GM21381 (cell line): ENCODE measurements at regions not wholly inside any gene's neighbourhood (a gene's known extent, or its start where the extent isn't known, plus 50 kb on each side); places are given as distances from the start of the nearest gene placed in this dataset.
"Not testable (repeated sequence)": the region's sequence is repeated elsewhere in the genome, so short reads cannot be mapped to it uniquely, and the experiment has no call there.

Experiments
- ATAC-seq: cut with Tn5 transposase; IDR thresholded peaks from one replicate; pipeline ENCODE4 v1.9.1; 2021; ENCODE audit warnings: mild to moderate bottlenecking, moderate library complexity; ENCODE audit not compliant: unreplicated experiment

GRCh38 chr5:92662741-92663140 is 918.3 kb downstream of the NR2F1-AS1 start:
- ATAC-seq: no peak

DNA sequence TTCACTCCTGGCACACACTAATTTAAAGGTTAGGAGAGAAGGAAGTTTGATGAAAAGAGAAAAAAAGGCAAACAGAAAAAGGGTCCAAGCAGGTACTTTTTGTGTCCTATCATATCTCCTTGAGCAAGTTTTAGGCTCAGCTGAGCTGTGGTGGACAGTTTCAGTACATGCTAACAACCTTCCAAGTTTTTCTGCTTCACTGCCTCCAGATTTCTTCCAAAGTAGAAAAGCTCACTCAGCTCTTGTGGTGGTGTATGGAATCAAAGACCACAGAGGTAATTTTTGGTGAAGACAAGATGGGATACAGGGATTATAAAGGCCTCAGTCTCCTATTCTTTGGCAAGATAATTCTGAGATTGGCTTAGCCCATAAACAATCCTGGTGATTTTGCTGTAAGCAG is 921.8 kb downstream of the NR2F1-AS1 start:
- no peak for ATAC-seq

GRCh38 chr5:92654601-92655000 is 926.4 kb downstream of the NR2F1-AS1 start:
- not testable (repeated sequence) for ATAC-seq

GRCh38 chr5:92653730-92654461 is 927.1 kb downstream of the NR2F1-AS1 start:
- ATAC-seq: no peak

DNA sequence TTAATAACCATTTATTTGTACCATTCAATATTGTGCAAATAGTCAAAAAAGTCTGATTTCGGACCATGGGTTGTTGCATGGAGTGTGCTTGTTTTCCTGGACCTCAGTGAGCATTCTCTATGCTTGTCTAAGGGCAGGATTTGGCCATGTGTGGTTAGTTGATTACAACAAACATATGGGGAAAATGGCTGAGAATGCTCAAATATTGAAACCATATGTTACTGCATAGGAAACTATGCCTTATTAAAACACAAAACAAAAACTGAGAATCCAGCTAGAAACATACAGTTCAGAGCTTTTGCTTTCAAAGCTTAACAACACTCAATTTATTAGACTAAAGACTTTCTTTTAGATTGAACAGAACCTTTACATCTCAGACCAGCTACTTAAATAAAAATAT is 928.3 kb downstream of the NR2F1-AS1 start:
- no peak for ATAC-seq

DNA sequence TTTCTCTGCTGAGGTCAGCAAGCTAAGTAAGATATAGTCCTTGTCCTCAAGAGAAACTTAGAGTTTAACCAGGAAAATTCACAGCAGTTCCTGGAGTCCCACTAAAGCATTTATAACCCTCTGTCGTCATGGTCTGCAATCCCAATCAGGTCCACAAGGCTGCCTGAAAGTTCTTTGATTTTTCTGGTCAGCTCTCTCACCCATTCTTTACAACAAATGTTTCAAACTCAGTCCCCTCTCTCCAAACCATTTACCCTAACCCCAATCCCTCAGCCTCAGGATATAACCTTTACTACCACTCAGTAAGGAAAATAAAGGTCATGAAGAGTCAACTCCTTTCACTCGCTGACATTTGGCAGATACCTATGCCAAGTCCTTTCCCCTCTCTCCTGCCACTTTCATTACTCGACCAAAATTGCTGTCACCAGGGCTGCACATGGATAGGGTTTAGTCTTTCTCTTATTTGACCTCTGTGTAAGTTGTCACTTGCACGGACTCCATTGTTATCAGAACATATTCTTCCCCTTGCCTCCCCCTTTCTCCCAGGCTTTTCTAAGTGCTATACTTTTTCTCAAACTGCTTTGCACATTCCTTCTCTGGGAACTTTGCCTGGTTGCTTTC is 936.6 kb downstream of the NR2F1-AS1 start:
- ATAC-seq: no peak

DNA sequence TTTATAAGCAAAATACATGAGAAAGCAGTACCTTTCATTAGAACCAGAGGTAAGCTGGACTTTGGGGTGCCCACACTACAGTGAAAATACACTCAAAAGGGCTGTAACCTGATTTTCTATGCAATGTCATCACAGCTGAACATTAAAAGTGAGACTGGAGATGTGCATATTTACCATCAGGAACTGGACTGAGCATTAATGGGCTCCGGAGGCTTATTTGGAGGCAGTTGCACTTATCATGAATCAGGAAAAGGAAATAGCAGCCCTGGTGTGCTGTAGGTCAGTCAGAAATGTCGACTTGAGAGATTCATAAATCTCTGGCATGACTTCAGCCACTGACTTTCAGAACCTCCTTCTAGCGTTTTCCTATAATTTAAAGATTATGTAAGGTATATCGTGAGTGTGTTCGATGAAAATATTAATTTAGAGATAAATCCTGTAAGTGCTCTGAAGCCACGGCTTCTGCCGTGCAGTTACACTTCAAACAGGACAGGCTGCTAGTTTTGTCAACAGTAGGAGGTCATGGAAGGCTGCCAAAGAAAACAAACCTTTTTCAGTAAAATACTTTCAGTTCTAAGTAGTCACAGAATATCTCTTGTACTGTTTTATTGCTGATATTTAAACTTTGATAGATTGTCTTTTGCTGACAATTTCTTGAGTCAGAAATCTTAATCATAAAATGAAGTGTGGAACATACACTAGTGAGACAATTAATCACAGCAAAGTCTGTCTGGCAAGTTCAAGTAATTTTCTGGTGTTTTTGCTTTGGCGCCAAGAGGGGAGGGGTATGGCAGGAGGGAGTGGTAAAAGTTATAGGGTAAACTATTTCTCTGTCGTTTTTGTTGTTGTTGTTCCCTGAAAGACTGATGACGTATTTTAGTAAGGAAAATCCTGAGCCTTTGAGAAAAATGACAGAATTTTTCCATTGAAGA is 939.7 kb downstream of the NR2F1-AS1 start:
- ATAC-seq: no peak

GRCh38 chr5:92640340-92640739 is 940.7 kb downstream of the NR2F1-AS1 start:
- no peak for ATAC-seq

DNA sequence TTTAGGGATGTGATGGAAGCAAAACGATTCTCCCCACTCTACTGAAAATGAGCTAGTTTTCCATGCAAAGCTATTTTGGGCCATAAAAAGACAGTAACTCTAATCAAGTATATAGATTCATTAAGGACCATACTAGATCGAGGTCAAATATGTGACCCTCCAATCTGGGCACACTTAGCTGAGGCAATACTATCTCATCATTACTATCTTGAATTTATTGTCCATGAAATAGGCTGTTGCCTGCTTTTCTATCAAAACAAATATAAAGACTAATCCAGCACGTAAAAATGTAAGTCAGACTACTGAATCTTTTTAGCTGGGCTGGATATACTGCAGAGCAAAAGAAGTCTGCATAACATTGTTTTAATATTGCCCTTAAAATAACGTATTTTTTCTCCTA is 943.1 kb downstream of the NR2F1-AS1 start:
- ATAC-seq: no peak

DNA sequence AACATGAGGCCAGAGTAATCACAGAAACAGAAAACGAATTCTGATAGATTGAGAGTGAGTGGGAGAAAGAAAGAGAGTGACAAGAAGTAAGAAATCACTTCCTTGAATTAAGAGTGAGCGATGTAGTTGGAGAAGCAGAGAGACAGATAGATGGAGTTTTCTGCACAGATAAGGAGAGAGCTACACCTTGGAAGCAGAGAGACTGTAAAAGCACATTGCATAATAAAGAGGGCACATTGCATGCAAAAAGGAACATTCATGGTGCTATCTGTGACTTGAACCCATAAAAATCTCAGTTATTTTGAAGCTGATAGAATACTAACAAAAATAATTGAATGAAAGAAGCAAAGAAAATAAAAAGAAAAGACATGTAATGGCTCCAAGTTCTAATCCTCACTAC is 943.8 kb downstream of the NR2F1-AS1 start:
- no peak for ATAC-seq

DNA sequence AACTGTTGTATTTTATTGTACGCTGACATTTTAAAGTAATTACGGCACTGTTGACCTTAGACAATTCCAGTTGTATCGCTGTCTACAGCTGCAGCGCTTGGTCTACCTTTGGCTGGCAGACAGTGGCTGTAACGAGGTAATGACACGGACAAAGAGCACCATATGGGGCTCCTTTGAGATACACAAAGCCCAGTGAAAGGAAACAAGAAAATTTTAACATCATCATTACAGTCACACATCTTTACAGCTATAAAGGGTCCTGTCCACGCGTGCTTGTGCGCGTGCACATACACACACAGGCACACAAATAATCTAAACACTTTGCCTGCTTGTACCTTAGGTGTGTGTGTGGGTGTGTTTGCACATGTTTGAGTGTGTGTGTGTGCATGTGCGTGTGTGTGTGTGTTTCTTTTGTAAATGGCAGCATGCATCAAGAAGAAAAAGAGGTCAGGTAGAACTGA is 946.0 kb downstream of the NR2F1-AS1 start:
- ATAC-seq: no peak

GRCh38 chr5:92633875-92634487 is 947.0 kb downstream of the NR2F1-AS1 start:
- ATAC-seq: no peak

DNA sequence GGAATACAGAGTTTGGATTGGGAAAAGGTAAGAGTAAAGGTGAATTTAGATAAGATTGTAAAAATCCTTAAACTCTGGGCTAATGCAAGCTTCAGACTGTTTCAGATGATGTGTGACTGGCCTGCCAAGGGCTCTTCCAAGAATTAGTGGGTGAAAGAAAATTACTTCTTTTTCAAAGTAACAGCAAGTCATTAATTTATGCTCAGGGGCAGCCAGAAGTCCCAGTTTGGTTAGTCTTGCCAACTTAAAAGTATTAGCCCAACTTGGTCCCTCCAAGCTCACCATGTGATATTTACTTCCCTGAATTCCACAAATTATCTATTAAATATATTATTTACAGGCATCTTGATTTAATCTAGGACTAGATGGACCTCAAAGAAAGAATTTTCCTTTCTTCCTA is 947.8 kb downstream of the NR2F1-AS1 start:
- ATAC-seq: no peak

DNA sequence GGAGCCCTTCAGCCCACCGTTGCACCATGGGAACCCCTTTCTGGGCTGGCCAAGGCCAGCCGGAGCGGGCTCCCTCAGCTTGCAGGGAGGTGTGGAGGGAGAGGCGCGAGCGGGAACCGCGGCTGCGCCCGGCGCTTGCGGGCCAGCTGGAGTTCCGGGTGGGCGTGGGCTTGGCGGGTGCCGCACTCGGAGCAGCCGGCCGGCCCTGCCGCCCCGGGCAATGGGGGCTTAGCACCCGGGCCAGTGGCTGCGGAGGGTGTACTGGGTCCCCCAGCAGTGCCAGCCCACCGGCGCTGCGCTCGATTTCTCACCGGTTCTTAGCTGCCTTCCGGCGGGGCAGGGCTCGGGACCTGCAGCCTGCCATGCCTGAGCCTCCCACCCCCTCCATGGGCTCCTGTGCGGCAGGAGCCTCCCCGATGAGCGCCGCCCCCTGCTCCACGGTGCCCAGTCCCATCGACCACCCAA is 949.8 kb downstream of the NR2F1-AS1 start:
- not testable (repeated sequence) for ATAC-seq

GRCh38 chr5:92629574-92629973 is 951.4 kb downstream of the NR2F1-AS1 start:
- no peak for ATAC-seq

DNA sequence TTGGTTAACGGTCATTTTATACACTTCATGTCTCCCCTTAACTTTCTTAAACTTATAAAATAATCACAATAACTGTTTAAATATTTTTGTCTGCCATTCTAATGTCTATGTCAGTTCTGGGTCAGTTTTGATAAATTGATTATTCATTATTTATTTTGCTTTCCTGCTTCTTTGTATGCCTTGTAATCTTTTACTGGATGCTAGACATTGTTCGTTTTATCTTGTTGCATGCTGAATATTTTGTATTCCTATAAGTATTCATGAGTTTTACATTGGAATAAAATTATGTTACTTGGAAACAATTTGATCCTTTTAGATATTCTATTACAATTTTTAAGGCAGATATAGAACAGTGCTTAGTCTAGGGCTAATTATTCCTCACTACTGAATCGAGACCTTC is 952.0 kb downstream of the NR2F1-AS1 start:
- no peak for ATAC-seq

GRCh38 chr5:92627186-92627585 is 953.8 kb downstream of the NR2F1-AS1 start:
- ATAC-seq: no peak

DNA sequence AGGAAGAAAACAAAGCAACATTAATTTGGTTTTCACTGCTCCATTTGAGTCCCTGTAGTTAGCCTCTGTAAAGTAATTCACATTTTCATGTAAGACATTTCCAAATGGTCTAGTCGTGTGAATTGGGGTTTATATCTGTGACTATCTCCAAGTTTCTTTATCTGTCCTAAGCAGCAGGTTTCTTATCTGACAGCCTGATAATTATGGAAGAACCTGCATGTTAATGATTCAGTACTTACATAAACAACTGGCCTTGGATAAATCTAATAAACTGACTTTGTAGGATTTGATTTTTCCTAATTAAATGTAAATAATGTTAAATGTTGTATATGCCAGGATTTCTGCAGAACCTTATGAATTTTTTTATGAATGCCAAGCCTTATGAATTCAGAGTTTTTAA is 964.9 kb downstream of the NR2F1-AS1 start:
- ATAC-seq: no peak

DNA sequence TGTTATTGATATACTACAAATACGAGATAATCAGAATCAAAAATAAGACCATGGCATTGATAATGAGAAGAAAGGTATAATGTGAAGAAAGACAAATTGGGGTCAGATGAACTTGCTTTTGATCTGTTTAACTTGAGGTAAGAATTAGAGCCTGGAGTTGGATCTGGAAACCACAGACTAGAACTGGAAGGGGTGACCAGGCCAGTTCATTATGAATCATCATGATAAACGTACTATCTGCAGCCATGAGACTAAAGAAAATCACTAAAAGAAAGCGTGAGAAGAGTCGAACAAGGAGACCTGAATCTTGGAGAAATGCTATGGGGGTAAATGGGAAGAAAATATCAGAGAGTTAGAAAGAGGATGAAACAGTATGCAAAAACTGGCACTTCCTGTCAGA is 967.5 kb downstream of the NR2F1-AS1 start:
- ATAC-seq: no peak

GRCh38 chr5:92610435-92610834 is 970.6 kb downstream of the NR2F1-AS1 start:
- not testable (repeated sequence) for ATAC-seq

DNA sequence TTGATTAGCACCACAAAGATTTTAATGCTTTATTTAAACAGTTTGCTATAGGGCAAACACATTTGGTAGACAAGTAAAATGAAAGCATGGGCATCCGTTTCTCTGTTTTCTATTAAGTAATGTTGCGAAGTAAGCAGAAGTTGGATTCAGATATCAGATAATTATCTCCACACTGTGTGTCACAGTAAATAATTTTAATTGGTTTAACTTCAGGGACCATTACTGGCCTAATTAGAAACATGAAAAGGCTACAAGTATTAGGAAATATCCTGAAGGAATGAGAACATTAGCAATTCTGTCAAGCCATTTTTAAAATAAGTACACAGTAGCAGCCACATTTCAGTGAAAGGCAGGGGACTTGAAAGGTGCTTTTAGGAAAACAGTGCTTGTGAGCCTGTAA is 975.4 kb downstream of the NR2F1-AS1 start:
- ATAC-seq: no peak
